ENCODE measurements at regions not wholly inside any gene's neighbourhood (a gene's known extent, or its start where the extent isn't known, plus 50 kb on each side); places are given as distances from the start of the nearest gene placed in this dataset.

DNA sequence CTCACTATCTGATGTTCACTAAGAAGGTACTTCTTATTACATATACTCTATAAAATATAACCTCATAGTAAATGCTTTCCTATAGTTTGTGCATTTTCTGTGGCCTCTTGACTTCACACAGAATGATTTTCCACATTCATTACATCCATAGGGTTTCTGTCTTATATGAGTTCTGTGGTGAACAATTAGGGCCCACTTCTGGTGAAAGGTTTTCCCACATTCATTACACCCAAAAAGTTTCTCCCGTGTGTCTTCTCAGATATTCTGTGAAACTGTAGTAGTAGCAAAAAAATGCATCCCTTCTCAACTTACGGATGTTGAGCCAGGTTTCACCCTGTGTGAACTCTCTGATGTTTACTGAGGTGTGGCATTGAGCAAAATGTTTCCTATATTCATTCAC is 119.3 kb downstream of the ZNF33B start:
- TF ChIP-seq, protein P1, sequence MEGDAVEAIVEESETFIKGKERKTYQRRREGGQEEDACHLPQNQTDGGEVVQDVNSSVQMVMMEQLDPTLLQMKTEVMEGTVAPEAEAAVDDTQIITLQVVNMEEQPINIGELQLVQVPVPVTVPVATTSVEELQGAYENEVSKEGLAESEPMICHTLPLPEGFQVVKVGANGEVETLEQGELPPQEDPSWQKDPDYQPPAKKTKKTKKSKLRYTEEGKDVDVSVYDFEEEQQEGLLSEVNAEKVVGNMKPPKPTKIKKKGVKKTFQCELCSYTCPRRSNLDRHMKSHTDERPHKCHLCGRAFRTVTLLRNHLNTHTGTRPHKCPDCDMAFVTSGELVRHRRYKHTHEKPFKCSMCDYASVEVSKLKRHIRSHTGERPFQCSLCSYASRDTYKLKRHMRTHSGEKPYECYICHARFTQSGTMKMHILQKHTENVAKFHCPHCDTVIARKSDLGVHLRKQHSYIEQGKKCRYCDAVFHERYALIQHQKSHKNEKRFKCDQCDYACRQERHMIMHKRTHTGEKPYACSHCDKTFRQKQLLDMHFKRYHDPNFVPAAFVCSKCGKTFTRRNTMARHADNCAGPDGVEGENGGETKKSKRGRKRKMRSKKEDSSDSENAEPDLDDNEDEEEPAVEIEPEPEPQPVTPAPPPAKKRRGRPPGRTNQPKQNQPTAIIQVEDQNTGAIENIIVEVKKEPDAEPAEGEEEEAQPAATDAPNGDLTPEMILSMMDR (IDR thresholded peaks at IDR 0.05): no peak
- no peak for TF ChIP-seq POLR2A (IDR thresholded peaks at IDR 0.05)
